GM19035 (cell line): ENCODE measurements at regions not wholly inside any gene's neighbourhood (a gene's known extent, or its start where the extent isn't known, plus 50 kb on each side); places are given as distances from the start of the nearest gene placed in this dataset.

Experiments used
- ATAC-seq: cut with Tn5 transposase; IDR thresholded peaks from one replicate; pipeline ENCODE4 v1.9.1; 2021; ENCODE audit not compliant: unreplicated experiment

DNA sequence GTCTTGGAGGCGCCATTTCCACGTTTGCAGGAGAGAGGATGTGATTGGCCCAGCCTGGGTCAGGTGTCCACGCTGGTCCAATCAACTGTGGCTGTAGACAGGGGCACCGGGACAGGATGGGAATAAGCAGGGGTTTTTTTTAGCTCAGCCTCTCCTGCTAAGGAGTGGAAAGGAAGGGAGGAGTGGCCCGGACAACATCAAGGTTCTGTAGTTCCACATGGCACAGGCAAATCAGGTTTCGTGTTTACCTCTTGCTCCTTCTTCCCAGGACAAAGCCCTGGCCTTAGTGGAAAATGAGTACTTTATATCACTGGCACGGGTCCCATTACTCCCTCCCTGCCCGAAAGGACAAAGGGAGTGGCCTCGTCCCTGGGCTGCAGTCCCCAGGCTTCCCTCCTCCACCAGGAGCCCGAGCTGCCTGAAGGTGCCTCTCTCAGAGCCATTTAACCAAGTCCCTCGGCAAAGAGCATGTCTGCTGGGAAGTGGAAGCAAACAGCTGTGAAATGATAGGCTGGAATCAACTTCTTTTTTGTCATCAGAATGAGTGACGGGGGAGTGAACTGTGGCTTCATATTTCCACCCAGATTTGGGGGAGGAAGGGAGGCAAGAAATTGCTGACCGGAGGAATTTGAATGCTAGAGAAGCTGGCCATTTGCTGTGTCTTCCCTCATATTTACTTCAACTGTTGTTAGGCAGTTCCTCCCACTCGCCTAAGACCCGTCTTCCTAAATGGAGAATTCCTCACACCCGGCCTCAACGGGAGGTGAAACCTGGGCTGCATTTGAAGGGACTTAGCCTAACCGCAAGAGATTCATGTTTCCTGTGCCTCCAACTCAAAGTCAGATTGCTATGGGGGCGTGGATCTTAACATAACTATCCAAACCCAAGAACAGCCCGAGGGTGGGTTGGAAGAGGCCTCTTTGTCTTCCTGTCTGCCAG lies 84.9 kb upstream of the SLC44A3 start:
- no peak for ATAC-seq

DNA sequence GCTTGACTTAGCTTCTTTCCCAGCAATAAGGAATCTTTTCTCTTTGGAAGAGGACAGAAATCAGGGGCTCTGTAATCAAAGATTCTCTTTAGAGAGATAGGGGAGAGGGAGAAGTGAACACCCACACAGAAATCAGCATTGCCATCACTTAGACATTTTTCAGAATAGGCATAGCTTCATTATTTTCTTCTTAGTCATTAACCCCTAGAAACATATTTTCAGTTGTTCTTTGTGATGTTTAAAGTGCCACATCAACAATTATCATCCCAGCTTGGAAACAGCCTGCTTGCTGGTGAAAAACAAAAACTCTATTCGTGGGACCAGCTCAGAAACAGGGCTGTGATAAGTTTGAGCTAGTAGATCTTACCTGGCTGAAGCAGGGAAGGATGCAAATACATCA lies 88.3 kb upstream of the SLC44A3 start:
- ATAC-seq = no peak

DNA sequence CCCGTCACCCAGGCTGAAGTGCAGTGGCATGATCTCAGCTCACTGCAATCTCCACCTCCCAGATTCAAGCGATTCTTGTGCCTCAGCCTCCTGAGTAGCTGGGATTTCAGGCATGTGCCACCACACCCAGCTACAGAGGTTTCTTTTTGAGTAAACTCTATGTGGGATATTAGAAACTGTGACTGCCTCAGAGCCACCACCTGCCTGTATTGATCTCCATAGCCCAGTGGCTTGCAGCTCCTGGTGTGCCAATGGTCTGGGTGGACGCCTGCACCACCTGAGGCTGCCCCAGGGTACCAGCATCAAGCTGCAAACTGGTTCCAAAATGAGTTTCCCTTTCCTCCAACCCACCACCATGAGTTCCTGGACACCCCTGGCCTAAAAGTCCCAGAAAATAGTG lies 89.7 kb upstream of the SLC44A3 start:
- no peak for ATAC-seq

DNA sequence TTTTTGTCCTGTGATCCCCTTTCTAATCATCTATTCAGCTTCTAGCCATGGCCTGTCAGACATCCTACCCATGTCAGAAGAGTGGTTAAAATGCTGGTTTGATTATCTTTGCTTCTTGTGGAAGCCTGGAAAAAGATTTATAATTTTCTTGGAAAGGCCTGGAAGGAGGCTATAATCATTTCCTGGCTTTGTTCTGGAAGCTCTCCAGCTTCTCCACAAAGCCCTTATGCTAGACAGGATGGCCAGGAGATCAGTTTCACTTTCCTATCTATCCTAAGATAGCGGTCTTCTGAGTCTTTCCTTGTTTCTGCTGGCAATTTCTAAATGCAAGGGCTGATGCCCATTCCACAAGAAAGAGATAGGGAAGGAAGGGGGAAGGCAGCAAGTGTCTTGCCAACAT lies 90.9 kb upstream of the SLC44A3 start:
- ATAC-seq = no peak

DNA sequence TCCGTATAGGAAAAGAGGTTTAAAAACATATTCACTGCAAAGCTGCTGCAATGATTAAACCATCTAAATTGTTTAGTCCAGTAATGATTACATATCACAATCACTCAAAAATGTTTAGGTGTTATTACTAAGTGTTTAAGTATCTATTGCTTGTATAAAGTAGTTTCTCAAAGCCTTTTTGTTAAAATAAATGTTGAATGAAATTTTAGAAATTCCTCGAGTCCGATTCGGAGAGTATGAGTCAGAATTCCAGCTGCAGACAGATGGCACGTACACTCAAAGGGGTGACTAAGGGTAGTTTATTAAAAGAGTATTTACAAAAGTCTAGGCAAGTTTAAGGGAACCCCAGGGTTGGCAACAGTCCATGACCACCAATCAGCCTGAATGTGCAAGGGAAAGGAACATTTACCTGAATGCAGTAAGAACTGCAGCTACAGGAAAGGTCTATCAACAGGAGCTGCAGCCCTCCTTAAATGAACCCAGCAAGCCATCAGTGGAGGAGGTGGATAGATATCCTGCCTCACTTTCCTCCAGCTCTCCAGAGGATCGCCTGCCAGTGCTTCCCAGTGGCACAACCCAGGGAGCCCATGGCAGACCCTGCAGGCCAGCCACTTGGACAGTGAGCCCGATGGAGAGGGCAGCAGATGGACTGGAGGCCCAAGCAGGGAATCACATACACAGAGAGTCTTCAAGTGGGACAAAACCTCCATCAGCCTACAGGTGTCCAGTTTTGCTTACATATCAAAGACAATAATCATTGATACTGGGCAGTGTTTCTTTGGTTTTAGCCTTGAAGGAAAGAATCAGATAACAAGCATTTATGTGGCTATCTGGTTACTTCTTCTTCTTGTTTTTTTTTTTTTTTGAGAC lies 92.1 kb upstream of the SLC44A3 start:
- no peak for ATAC-seq

DNA sequence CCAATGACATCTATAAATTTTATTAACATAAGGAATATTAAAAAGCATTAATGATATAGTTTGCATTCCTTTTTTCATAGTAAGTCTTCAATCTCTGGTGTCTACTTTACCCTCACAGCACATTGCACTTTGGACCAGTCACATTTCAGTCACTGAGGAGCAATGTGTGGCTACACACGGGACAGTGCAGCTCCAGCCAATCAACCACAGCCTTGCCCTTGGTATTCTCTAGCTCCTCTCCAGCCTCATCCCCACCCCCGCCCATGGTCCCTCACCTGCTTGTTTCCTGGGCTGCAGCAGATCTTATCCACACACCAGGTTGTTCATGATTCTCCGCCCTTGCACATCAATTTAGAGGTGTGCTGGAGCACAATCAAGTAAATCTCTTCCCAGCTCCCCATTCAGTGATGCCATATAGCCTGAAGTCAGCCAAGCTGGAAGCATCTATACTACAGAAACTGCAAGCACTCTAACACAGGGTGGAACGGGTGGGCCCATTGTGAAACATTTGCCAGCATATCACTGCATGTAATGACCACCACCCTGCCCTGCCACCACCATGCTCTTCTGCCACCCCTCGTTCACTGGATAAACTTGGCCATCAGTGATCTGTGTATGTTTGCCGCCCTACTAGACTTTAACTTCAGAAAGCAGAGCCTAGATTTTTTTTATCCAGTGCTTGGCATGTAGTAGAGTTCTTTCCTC lies 93.0 kb upstream of the SLC44A3 start:
- ATAC-seq = no peak

DNA sequence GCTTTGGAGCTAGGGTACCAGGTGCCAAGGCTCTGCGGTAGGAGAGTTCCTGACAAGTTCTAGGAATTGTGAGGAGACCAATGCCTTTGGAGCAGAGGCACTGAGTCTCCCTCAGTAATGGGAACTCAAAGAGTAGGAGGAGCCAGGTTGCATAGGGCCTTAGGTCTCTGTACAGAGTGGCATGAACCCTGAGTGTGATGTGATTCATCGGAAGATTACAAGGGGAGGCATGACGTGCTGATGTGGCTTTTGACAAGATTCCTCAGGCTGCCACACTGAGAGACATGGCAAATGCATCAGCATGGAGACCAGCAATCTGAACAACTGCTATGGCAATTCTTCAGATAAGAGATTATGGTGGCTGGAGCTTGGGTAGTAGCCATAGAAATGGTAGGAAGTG lies 94.6 kb upstream of the SLC44A3 start:
- no peak for ATAC-seq

DNA sequence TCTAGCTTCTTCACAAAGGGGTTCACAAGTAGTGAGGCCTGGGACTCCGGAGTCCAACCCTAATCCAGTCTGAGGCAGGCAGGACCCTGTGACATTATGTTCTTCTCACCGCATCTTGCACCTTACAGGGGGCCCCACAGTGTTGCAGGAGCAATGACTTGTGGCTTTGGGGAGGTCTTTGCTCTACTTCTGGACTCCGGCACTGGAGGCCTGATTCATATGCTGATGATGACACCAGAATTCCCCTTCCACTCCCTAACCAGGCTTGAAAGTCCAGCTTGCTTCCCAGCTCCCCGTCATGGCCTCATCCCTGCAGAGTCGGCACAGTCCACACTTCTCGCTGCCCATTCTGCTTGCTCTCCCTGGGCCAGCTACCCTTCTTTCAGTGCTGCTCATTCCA lies 96.3 kb upstream of the SLC44A3 start:
- ATAC-seq = no peak

DNA sequence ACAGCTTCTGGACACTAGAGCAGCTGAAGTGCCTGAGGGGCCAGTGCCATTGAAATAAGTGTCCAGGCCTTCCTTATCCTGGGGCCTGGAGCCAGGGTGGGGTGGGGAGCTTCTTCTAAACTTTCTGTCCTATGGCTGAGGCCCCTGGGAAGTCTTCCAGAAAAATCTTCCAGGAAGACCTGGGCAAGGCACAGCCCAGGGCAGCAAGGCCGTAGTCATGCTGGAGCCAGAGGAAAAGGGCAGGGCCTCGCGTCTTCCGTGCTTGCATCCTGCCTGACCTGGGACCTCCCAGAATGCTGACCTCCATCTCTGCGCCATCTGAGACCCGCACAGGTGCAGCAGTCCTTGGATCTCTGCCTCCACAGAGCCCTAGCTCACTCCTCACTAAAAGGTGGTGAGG lies 96.7 kb upstream of the SLC44A3 start:
- no peak for ATAC-seq

DNA sequence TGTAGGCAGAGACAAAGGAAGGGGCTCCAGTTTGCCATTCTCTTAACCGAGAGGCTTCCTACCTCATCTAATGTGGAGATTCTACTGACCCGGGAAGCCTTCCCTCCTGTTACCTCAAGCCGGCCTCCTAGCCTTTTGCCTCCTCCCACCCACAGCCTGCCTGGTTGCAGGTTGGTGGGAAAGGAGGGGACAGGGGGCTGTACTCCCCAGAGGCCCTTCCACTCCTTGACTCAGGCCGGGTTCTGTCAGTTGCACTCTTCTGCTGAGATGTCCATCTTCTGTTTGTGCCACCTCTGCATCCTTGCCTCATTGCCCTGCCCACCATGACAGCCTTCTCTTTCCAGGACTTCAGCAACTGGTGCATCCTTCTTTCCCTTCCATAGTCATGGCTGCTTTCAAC lies 98.0 kb upstream of the SLC44A3 start:
- no peak for ATAC-seq

DNA sequence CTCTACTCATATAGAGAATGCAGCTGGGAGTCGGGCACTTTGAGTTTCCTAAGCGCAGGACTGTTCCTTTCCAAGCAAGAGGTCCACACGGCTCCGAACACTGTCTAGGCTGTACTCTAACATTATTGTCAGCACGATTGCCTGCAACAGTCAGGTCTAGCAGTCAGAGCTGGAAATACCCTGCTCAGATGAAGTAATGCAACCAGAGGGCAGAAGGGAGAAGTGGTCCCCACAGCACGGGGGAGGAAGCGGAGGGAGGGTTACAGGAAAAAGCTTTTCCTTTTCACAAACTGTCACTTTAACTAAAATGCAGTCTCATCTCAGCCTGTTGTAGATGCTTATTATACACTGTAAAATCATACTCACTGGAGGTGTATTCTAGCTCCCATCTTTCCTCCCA lies 98.9 kb upstream of the SLC44A3 start:
- ATAC-seq = no peak

DNA sequence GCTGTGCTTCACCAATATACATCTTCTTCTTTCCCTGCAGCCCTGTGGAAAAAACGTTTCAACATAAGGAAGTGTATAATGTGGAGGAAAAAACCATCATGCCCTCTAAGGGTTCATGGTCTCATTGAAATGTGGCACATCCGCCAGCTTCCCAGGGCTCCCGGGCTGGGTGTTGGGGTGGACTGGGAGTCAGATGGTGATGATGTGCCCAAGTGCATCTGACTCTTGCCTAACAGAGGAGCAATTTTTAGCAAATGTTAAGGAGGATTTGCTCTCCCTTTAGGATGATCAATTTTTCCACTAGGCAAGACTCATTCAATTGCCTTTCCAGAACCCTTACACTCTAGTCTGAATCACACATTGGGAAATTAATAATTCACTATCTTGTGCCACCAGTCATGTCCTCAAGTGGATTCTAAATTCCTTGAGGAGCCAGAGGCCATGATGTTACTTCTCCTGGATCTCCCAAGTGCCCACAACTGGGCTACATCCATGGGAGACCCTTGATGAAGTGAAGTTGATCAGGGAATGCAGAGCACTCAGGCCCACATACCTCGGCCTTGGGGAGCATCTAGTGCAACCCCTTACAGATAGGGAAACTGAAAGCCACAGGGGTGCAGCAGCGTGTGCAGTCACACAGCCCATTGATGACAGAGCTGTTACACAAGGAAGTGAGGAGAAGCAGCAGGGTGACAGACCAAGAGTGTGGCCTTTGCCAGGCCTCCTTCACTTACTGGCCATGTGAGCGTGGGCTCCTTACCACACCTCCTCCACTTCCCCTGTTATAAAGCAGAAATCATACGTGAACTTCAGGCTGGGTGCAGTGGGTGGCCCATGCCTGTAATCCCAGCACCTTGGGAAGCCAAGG lies 100.0 kb upstream of the SLC44A3 start:
- ATAC-seq = peak; percentile 98

DNA sequence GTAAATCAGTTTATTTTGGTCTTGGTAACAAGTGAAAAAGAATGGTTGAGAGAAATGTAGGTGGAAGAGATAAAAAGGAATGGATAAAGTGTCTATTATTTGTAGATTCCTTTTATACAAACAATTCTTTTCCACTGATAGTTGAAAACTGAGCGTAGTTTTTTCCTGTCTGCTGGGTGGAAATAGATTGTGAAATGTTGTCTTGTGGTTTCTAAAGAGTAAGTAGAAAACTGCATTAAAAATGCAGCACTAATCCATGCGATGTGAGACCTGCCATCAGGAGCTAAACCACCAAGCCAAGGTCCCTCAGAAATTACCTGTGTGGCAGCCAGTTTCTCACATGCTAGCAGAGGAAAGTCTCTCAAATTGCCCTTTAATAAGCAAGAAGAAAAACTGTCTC lies 103.2 kb upstream of the SLC44A3 start:
- ATAC-seq = no peak

DNA sequence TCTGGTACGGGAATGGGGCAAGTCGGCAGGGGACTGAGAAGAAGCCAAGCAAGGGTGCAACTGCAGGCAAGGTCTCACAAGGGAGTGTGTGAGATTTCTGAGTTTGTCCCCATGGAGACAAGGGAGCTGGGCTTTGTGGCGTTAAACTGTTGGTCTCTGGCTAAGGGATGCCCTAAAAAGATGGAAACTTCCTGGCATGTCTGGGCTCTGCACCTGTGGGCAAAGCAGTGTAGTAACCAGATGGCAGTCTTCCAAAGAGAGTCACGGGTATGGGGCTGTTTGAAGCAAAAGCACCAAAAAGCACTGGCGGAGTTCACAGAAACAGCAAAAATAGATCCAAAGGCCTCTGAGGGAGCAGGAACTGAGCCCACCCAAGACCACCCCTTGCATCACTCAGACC lies 104.8 kb upstream of the SLC44A3 start:
- no peak for ATAC-seq

DNA sequence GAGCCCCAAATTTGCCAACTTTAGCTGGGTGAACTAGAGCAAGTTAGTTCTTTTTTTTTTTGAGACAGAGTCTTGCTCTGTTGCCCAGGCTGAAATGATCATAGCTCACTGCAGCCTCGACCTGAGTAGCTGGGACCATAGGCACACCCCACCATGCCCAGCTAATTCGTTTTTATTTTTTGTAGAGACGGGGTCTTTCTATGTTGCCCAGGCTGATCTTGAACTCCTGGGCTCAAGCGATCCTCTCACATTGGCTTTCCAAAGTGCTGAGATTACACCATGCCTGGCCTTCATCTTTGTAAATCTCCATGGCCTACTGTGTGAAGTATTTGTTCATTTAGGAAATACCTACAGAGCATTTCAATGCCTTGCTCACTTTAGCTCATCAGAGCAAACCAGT lies 105.6 kb upstream of the SLC44A3 start:
- no peak for ATAC-seq

DNA sequence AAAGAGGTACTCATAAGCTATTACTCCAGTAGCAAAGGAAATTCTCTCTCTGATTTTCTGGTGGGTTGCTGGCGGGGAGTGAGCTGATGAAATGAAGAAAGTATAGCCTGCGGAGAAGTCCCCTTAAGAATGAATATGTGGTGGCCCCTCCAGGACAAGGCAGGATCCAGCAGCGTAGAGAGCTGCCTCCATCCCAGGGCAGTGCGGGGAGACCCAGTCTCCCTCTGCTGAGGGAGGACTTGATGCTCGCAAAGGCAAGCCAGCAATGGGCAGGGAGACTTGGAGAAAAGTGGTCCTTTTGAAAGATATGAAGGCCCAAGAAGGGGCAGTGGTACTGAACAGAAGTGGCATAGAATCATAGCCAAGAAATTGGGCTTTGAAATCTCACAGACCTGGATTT lies 106.0 kb upstream of the SLC44A3 start:
- ATAC-seq = no peak

DNA sequence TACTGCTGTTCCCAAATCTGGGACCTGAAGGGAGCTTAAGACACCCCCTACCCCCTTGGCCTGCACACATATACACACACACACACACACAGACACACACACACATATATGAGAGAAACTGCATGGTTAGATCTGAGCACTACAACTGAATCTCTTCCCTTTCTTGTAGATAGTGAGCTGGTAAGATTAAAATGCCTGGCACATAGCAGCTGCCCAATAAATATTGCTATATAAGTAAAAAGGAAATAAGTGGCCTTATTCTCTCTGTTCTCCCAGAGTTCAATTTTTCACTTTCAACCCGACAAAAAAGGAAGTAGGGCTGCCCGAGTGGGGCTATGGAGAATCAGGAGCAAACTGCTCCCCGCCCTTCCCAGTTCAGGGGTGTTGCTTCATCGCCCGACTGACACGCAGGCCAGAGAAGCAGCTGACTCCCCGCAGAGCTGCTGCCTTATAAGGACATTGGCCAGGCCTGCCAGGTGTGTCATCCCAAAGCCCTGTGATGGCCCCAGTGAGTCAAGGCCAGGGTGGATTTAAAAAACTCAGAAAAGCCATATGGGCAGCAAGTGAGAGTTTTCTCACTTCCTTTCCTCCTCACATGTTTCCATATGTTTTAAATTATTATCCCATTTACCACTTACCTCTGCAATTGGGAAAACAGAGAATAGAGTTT lies 106.5 kb upstream of the SLC44A3 start:
- no peak for ATAC-seq

DNA sequence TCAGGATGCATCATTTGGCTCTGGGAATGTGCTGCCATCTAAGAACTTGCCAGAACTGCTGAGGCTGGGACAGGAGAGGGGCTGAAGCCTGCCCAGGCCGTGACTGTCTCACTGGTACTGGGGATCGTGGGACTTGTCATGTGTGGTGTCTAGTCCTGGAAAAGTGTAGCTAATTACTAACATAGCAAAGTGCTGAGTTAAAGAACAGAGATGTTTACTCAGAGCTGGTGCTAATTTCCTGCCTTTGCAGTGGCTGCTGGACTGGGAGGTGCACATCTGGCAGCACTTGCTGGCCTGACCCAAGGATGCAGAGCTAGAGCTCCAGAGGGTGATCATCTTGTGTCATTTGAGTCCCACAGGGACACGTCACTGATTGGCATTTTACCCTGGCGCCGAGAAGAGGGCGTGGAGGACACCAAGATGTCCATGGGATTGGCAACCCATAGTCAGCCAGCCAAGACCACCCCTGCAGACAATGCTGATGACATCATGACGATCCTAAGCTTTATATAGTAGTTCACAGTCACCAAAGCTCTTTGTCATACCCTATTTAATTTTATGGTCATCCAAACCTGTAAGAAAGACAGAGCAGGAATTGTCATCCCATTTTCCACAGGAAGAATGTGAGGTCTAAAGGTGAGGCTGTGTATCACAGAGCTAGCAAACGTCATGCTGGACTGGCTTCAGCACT lies 110.1 kb upstream of the SLC44A3 start:
- no peak for ATAC-seq

DNA sequence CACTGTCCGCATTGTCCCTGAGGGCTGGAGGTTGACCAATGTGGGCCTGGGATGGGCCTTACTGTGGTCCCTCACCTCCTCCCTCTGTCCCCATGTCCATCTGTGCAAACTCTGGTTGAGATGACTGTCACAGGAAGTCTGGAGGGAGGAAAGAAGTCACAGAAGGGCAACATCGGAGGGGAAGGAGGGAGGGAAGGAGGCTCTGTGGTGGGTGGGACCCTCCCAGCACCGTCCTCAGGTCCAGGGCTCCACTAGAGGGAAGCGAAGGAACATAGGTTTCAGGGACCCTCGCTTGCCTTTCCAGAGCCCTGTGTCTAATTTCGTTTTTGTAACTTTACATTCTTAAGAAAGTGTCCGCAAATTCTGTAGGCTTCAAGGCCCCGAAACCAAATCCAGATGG lies 111.3 kb upstream of the SLC44A3 start:
- no peak for ATAC-seq
